CD4-positive, alpha-beta T cell treated with Interleukin-15 for 4 hours (primary cell): ENCODE measurements at regions not wholly inside any gene's neighbourhood (a gene's known extent, or its start where the extent isn't known, plus 50 kb on each side); places are given as distances from the start of the nearest gene placed in this dataset.

Source experiments
- DNase-seq: peaks from one replicate; pipeline ENCODE4 v3.0.0-alpha.2; 2020; ENCODE audit warnings: low spot score

GRCh38 chr13:103431856-103432255, 365.6 kb upstream of the SLC10A2 start:
- no peak for DNase-seq

- no peak for DNase-seq
Measured at GRCh38 chr13:103430368-103430767, 364.2 kb upstream of the SLC10A2 start.

DNA sequence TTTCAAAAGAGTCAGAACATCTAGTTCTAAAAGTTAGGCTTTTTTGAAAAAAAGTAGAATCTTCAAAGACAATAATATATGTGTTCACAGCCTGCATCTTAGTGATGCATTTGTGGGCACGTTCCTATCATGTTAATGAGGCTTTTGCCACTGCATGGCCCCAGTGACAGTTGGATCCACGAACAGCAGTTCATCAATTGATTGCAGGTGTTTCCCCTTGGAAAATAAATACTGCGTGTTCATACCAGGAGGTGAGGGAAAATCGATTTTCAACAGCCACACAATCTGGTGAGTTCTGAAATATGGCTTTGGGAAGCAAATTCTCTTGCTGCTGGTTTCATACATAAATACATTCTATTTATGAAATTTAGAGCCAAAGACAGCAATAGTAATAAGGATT, 343.8 kb upstream of the SLC10A2 start:
- no peak for DNase-seq

- DNase-seq, result no peak
Measured at GRCh38 chr13:103406967-103407366, 340.8 kb upstream of the SLC10A2 start.

DNA sequence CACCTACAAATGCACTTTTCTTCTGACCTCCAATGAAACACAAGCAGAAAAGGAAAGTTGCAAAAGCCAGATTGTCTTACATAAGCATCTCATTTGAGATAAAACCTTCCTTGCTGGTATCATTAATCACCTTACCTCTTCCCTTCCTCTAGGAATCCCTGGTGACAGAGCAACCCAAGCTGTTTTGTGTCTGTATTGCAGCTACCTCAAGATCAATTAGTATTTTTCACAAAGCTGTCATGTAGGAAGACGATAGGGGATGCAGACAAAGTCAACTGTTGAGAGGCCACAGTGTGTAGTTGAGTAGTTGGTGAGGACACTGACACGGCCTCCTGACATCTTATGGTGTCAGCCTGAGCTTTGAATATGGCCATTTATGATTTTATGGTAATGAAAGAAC, 339.1 kb upstream of the SLC10A2 start:
- DNase-seq, result no peak

GRCh38 chr13:103403814-103404213, 337.6 kb upstream of the SLC10A2 start:
- DNase-seq, result no peak

GRCh38 chr13:103403148-103403740, 337.0 kb upstream of the SLC10A2 start:
- no peak for DNase-seq

DNA sequence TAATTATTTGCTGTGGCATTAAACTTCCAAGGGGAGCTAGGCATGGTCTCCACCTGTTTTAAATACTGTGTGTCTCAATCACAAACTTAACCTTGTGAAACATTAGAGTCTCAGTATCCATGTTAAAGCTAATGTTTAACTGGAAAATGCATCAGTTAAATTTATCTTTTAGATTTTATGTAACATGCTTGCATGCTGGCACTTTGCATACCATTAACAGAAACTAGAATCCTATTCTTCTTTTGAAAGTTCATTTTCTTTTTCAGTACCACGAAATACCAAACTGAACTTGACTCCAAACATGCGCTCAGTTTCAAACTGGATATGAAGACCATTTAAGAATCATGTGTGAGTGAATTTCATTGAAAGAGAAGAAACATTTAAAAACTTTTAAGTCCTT, 328.9 kb upstream of the SLC10A2 start:
- DNase-seq, result no peak

DNA sequence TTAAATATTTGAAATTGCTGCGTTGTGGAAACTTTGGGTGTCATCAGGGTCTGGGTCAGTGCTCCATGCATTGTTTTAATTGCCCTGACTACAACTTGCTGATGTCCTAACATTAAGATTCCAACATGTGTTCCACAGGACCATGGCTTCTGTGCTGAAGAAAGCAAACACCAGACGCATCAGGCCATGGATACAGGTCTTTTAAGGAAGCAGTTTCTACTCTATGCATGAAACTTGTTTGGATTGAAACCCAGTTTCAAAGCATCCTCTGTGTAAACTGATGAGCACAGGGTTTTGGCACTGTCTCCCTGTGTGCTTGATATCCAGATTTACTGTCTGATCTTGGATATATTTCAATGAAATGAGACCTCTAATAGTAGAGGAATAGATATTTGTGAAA, 328.4 kb upstream of the SLC10A2 start:
- DNase-seq, result no peak

DNA sequence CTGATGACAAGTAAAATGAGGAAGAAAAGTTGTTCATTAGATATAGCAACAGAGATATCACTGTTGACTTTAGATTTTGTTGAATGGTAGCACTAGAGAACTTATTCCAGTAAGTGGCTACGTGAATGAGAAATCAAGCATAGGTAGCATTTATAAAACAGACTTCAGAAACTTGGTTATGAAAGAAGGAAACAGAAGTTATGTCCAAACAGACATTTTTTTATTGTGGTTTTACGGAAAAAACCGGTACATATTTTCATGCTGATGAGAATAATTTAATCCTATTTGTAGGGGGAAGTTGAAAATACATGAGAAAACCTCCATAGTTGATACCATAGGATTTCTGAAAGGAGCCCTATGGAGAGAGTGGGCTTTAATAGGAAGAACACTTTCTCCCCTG, 325.7 kb upstream of the SLC10A2 start:
- DNase-seq, result no peak

DNA sequence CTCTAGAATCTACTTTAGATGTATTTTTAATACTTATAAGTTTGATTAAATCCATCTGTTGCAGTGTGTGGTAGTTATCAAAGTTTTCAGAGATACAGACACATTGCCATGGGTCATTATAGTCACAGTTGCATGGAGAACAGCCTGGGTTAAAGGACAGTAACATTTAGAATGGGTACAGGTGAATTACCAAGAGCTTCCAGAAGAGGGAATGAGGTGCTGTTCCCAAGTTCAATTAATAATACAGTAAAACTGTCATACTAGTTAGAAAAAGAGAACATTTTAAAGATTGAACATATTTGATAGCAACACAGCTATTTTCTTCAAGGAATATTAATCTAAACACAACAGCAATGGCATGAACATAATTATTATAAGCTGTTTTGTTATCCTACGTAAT, 322.6 kb upstream of the SLC10A2 start:
- DNase-seq, result no peak

- DNase-seq, result no peak
Measured at GRCh38 chr13:103386341-103386740, 320.1 kb upstream of the SLC10A2 start.

DNA sequence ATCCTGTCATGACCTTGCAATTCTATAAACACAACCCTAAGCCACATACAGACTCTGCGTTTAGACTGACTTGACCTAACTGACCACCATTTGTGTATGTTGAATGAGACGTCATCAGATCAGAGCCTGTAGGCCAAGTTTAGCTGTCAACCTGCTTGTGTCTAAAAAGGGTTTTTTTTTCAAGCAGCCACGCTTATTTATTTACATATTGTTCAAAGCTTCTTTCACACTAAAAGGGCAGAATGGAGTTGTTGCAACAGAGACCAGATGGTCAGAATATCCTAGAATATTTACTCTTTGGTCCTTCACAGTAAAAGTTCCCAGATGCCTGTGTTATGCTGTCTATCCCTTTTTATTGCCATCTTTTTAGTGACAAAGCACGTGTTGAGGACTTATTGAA, 307.7 kb upstream of the SLC10A2 start:
- no peak for DNase-seq

DNA sequence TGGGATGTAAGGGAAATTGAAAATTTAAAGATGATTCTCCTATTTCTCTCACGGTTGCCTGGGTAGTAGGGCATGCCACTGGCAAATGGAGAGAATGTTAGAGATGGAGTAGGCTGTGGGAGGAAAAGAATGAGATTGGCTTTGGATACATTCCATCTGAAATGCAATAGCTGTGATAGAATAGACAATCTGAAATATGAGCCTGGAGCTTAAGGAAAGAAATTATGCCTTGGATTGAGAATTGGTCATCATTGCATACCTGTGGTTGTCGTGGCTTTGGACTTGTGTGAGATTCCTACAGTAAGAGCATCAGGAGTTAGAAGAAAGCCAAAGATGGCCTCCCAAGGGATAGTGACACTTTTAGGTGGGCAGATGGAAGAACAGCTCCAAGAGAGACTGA, 305.1 kb upstream of the SLC10A2 start:
- DNase-seq, result no peak

GRCh38 chr13:103370790-103371189, 304.6 kb upstream of the SLC10A2 start:
- no peak for DNase-seq

DNA sequence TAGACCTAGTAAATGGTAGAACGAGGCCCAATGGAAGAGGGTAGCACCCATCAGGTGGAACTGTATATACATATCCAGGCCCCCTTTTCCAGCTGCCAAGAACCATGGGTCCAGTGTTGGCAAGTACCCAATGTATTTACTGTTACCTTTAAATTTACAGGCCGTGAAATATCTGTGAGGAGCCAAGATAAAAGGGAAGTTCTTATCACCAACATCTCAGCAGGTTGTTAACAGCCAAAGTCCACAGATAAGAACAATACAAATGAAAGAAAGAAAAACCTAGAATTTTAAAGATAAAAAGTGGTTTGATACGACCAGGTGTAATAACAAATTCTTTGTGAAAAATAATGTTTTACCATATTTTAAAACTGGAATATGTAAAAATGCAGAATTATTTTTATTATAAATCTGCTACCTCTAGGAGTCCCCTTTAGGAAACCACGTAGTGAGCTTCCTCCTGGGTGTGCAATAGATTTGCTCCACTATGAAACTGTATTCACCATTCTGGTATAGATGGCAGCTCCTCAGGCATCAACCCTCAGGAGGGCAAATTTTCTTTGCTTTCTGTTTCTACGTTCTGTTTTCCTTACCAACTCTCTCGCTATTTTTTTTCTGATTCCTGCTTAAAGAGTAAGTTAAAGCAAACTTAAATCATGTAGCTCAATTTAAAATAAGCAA, 292.2 kb upstream of the SLC10A2 start:
- DNase-seq, result no peak

DNA sequence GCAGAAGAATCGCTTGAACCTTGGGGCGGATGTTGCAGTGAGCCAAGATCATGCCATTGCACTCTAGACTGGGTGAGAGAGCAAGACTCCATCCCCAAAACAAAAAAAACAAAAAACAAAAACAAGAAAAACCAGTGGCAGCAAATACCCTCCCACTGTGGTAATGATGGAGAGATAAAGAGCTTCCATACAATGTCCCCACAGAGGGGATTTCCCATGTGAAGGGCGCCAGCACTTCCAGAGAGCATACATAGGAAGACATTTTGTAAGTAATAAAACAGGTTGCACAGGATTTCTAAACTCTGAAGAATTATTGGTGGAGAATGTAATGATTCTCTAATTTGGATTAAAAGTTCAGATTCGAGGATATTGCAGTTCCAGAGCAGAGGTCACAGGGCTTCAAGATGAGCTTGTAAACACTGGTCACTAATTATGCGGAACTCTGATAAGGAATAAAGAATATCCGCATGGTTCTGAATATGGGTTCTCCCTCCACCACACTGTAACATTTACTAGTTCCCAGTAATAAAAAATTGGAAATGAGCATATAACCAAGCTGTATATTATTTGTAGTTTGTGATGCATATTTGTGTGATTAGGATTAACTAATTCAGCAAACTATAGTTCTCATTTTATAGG, 290.1 kb upstream of the SLC10A2 start:
- no peak for DNase-seq

DNA sequence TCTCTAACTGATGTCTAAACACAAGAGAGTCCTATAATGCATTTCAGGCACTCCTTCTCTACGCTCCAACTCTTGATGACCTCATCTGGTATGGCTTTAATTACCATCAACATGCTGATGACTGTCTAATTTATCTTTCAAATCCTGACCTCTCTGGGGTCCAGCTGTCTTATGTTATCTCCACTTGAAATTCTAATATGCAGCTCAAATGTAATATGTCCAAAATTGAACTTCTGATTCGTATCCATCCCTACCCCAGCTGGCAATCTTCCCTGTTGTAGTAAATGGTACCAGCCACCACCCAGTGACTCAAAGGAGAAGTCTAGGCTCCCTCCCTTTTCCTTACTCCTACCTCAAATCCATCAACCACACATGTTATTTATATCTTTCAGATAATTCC, 288.0 kb upstream of the SLC10A2 start:
- no peak for DNase-seq

DNA sequence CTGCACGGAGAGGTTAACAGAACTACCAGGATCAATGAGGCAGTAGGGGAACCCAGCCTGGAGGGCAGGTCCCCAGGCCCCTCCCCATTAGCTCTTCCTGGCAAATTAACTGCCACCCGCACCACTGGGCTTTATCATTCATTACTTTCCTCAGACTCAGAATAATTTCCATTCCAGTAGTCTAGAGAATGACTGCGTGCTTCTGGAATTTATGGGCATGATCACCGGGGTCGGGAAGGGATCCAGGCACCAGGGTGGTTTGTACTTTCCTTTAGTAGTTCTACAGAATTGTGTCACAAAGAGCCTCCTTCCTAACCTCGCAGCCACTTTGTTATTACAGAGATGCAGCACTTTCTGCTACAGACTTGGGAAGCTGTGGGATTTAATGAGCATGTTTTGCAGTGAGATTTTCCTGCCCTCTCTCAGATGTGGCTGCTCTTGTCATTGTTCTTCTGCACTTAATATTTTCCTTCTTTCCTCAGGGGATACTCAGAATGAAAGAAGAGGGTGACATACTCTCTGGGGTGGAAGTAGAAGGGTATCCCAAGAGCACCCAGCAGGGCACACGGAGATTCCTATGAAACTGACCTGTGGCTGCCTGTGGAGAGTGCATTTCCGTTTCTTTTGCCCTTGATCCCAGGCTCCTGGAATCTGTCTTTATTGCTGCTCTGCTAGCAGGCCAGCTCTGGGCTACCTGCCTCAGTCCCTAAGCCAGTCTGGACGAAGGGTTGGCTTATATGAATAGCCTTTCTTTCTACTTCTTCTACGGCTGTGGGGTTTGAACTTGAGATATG, 285.0 kb upstream of the SLC10A2 start:
- no peak for DNase-seq

- no peak for DNase-seq
Measured at GRCh38 chr13:103350147-103350546, 283.9 kb upstream of the SLC10A2 start.

DNA sequence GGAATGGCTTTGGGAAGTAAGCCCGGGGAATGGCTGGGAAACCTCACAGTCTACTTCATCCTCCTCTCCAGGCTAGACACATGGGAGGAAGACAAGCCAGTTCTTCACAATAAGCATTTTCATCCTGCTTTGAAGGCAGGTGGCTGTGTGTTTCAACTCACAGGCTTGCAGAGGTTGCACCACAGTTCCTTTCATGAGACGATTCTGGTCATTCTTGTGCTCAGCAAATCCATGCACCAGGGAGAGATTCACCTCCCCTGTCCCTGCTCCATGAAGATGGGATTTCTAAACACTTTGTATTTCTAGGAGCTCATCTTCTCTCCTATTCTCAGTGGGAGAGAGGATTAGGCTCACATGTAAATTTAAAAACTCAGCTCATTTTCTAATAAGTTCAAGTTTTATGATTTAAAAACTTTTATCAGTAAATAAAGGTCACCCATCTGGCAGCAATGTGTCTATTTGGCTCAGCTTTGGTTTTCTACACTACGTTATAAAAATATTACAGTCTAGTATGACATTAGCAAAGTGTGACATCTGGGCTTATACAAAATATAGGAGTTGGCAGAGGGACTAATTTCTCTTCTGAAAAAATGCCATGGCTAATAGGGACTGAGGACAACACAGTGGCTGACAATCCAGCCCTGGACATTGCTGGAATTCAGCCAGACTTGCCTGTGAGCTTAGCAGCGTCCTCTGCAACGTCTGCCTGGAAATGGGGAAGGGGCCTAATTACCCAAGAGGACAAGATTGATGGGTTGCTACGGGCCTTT, 283.2 kb upstream of the SLC10A2 start:
- no peak for DNase-seq

DNA sequence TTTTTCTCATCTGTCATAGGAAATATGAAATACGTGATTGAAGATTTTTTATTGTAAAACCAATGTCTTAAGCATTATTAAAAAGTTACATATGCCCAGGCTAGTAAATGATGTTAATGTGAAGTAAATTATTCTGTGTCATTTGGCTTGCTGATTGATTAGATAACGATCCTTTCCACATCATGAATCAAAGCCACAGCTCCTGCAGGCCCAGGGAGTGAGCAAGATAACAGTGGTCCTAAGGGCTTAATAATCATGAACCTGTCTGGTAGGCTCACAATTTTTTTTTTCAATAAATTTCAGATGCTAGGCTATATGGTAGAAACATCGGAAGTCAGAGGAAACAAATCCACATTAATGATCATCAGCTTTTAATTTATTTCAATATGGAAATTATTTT, 269.0 kb upstream of the SLC10A2 start:
- no peak for DNase-seq
